HG03097 (cell line): ENCODE measurements at regions not wholly inside any gene's neighbourhood (a gene's known extent, or its start where the extent isn't known, plus 50 kb on each side); places are given as distances from the start of the nearest gene placed in this dataset.
"Not testable (repeated sequence)": the region's sequence is repeated elsewhere in the genome, so short reads cannot be mapped to it uniquely, and the experiment has no call there.

Experiments
- ATAC-seq: cut with Tn5 transposase; IDR thresholded peaks from one replicate; pipeline ENCODE4 v1.9.1; 2021; ENCODE audit not compliant: unreplicated experiment, low FRiP score

DNA sequence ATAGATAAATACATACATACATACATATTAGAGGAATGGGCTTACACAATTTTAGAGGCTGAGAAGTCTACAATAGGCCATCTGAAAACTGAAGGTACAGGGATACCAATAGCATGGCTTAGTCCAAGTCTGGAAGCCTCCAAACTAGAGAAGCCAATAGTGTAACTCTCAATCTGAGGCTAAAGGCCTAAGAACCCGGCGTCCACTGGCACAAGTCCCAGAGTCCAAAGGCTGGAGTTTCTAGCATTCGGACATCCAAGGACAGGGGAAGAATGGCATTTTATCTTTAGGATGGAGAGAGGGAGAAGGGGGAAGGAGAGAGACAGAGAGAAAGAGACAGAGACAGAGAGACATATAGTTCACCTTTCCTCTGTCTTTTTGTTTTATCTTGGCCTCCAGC, 63.7 kb upstream of the SYT4 start:
- ATAC-seq: no peak

DNA sequence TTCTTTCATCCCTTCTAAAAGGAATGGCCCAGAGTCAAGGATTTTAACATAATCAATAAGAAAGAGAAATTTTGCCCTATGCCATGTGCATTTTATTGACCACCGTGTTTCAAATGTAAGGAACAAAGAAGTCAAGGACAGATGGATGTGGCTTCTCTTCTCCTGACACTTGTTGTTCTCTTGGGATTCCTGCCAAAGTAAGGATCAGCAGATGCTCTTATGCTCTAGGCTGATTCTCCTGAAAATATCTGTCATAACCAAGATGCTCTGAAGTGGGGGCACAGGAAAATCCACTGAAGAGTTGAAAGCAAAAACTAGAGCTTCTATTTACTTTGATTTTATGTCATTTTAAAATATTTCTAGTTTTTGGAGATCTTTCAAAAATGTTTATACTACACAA, 72.9 kb upstream of the SYT4 start:
- no peak for ATAC-seq

DNA sequence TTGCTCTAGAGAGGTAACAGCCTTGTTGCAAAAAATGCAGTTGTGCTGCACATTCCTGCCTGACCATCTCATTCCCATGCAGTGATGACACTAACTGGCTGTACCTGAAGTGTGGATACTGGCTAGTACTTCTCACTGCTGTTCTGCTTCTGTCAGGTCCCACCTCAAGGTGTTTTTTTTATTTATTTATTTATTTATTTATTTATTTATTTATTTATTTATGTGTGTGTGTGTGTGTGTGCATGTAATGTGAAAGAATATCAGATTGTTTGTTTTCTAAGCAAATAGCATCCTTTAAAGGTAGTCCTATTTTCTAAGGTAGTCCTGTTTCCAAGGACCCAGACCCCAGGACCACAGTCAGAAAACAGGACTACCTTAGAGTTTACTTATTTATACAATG, 87.2 kb upstream of the SYT4 start:
- no peak for ATAC-seq

GRCh38 chr18:43367895-43368294, 90.6 kb upstream of the SYT4 start:
- no peak for ATAC-seq

GRCh38 chr18:43369311-43369710, 92.0 kb upstream of the SYT4 start:
- not testable (repeated sequence) for ATAC-seq

DNA sequence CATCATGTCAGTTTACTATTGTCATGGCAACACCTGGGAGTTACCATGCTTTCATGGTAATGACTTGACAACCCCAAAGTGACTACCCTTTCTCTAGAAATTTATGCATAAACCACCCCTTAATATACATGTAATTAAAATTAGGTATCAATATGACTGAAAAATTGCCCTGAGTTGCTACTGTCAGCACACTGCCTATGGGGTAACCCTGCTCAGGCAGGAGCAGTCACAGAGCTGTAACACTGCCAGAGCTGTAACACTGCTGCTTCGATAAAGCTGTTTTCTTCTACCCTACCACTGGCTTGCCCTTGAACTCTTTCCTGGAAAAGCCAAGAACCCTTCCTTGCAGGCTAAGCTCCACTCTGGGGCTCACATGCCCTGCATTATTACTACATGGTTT, 95.5 kb upstream of the SYT4 start:
- no peak for ATAC-seq

DNA sequence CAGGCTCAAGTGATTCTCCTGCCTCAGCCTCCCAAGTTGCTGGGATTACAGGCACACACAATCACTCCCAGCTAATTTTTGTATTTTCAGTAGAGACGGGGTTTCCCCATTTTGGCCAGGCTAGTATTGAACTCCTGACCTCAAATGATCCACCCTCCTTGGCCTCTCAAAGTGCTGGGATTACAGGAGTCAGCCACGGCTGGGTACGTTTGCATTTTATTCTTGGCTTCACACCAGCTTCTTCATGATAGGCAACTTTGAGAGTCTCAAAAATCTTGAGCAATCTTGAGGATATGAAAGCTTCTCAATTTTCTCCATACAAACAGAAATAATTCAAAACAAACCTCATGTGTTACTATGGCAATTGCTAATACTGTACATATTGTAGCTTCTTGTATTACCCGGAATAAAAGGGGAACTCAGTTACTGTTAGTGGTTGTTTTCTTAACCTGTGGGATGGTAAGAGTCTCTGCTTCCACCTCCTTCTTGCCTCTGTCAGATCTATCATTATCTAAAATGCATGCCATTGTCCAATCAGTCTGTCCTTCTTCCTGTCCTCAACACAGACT, 102.9 kb upstream of the SYT4 start:
- ATAC-seq: no peak

GRCh38 chr18:43382641-43383403, 105.5 kb upstream of the SYT4 start:
- no peak for ATAC-seq

GRCh38 chr18:43389163-43389562, 111.9 kb upstream of the SYT4 start:
- ATAC-seq: no peak

- no peak for ATAC-seq
Observed at GRCh38 chr18:43392168-43392567, 114.9 kb upstream of the SYT4 start.

- ATAC-seq: no peak
Observed at GRCh38 chr18:43393174-43393573, 115.9 kb upstream of the SYT4 start.

GRCh38 chr18:43396266-43396665, 119.0 kb upstream of the SYT4 start:
- no peak for ATAC-seq

- no peak for ATAC-seq
Observed at GRCh38 chr18:43398601-43399000, 121.3 kb upstream of the SYT4 start.

- ATAC-seq: no peak
Observed at GRCh38 chr18:43405097-43405496, 127.8 kb upstream of the SYT4 start.

DNA sequence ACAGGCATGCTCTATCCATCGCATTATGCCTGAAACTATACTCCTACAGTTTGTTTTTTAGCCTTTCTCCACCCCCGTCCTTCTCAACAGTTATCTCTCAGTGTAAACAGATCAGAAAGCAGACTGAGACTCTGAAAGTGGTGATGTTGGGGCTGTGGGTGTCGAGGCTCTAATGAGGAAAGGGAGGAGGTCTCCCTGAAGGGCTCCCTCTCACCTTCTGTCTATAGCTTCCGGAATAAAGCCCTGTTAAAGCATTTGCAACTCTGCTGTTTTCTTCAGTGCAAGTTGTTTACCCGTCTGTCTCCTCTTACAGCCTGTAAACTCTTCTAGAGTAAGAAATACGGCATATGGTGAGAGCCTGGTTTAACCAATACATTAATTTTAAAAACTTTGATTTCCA, 136.7 kb upstream of the SYT4 start:
- no peak for ATAC-seq

DNA sequence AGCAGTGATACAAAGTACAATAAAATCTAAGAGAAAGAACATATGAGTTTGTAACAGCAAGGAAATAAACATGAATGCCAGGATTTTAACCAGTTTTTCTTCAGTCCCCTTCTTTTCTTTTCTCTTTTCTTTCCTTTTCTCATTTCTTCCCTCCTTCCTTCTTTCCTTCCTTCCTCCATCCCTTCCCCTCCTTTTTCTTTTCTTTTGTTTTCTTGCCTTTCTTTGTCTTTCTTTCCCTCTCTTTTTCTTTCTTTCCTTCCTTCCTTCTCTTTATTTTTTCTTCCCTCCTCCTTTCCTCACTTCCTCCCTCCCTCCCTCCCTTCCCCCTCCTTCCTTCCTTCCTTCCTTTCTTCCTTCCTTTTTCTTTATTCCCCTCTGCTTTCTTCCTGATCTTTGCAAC, 142.8 kb upstream of the SYT4 start:
- no peak for ATAC-seq

DNA sequence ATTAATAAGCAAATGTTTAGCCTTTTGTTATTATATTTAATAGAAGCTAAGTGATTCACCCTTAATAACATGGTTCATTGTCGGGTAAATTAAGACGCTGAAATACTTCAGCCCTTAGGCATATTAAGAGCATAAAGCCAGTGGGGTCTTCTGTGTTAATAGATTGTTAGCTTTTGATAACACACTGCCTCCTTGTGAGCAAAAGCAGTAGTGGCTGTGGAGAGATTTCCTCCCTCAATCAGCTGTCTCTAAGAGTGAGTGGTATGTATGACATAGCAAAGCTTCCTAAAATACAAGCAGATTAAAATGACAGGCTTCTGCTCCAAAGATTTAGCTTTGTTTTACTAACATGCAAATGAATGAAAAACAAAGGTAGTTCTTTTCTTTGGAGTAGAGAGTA, 143.7 kb upstream of the SYT4 start:
- ATAC-seq: no peak

DNA sequence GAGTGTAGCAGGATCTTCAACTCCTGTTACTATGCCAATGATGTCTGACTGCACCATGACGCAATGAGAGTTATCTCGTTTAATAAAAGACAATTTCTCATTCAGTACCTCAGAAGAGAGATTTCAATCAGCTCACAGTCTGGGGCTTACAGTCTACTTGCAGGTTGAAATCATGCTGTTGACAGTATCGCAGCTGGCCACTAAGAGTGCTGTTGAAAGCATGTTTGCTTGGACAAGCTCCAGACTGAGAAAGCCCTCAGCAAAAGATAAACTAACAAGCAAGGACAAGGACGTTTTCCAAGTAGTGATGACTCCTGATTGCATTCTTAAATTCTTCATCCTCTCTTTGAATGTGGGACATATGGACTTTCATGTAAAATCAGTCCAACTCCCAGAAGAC, 145.2 kb upstream of the SYT4 start:
- ATAC-seq: no peak

- ATAC-seq: no peak
Observed at GRCh38 chr18:43435851-43436250, 158.6 kb upstream of the SYT4 start.

GRCh38 chr18:43442131-43442530, 164.8 kb upstream of the SYT4 start:
- ATAC-seq: no peak

DNA sequence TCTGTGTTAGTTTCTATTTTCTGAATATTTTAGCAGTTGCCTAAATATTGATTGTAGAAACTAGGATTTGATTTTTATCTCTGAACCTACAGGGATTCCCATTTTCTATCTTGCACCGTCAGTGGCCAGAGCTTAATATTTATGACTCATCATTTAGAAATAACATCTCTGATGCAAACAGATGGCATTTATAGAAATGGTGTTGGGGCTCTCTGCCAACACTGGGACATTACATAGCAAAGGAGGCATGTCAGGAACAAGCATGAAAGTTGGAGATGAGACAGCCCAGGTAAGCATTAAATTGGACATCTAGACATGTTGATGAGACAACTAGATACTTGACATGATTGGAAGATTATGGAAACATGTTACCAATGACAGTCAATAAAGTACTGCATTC, 165.3 kb upstream of the SYT4 start:
- ATAC-seq: no peak

GRCh38 chr18:43465483-43465882, 188.2 kb upstream of the SYT4 start:
- no peak for ATAC-seq

DNA sequence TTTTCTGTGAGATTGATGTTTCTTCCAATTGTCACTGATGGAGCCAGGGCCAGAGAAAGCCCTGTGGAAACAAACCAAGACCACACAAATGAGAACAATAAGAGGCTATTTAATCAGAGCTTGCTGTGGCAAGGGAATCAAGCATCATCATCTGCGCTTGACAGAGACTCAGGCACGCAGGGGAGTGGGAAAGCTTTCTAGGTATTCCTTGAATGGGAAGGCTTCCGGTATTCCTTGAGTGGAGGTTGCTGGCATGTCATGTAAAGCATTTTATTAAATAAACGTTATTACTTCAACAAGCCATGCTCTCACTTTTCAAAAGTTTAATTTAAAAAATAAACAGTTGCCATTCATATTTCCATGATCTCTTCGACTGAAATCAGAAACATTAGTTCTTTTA, 194.6 kb upstream of the SYT4 start:
- ATAC-seq: no peak
